ENCODE measurements at regions not wholly inside any gene's neighbourhood (a gene's known extent, or its start where the extent isn't known, plus 50 kb on each side); places are given as distances from the start of the nearest gene placed in this dataset.

DNA sequence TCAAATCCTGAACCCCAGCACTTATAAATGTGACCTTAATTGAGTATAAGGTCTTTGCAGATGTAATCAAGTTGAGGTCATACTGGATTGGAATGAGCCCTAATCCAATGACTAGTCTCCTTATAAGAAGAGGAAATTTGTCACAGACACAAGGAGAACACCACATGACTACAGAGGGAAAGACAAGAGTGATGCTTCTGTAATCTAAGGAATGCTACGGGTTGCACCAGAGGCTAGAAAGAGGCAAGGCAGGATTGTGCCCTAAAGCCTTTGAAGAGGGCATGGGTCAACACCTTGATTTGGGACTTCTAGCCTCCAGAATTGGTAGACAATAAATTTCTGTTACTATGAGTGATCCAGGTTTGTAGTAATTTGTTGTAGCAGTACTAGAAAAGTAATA, 135.0 kb downstream of the FOXG1 start:
- no peak for TF ChIP-seq MAX (IDR thresholded peaks at IDR 0.05)
- no peak for TF ChIP-seq POLR2A (IDR thresholded peaks at IDR 0.05; ENCODE audit: control extremely low read depth in 1 of 2, low read depth in 2 of 2, low read length in 2 of 2)
- TF ChIP-seq SIN3A (conservative IDR thresholded peaks at IDR 0.05 in 1 of 2, IDR thresholded peaks at IDR 0.05 in 1 of 2; ENCODE audit: low read depth in 1 of 2, low read length in 2 of 2), result no peak
- no peak for TF ChIP-seq SRF (IDR thresholded peaks at IDR 0.05; ENCODE audit: low read depth, low read length)
- no peak for TF ChIP-seq RFX5 (IDR thresholded peaks at IDR 0.05; ENCODE audit: borderline replicate concordance, low read depth, low read length)
- TF ChIP-seq PHF8 (conservative IDR thresholded peaks at IDR 0.05; ENCODE audit: low read depth, low read length), result no peak
